ENCODE measurements at regions not wholly inside any gene's neighbourhood (a gene's known extent, or its start where the extent isn't known, plus 50 kb on each side); places are given as distances from the start of the nearest gene placed in this dataset.

DNA sequence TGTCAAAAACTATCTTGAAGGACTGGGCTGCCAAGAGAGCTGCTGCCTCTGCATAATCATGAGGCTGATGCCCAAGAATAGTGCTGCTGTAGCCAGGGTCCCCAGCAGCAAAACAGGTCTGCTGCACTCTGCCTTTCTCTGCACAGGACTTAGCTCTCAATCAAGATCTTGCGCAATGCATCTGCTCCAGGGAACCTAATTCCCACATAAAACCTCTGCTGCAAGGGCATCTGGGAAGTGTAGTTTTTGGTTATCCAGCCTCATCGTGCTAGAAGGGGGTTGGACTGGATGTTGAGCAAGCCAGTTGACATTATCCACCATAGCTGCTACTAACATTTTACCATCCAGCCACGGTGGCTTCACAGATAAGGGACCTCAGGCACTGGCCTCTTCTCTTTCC, 192.7 kb downstream of the C11orf91 start:
- H3K36me3 Mint-ChIP-seq: no peaks in the 10 kb centered on the region
- no peak overlapping the region for H3K4me3 Mint-ChIP-seq
- intact Hi-C loops (cut with micrococcal nuclease): loop anchor here in 1 of 2 donors (5.0 kb wide), 1 partner anchor 51 kb away; no protein-coding TSS in a partner anchor
- no peak overlapping the region for H3K4me3 ChIP-seq (replicated peaks in 1 of 3; ENCODE audit: low read depth in 2 of 3, low read length in 3 of 3)
- H3K9me3 Mint-ChIP-seq: peaks cover 0 to 2% (median 0%) of the 10 kb centered on the region in 7 donors
- no peak overlapping the region for H3K4me2 ChIP-seq (replicated peaks; ENCODE audit: extremely low read depth, low read length, poor library complexity, severe bottlenecking)
- no peaks in the 10 kb centered on the region for H3K27me3 ChIP-seq (ENCODE audit: control insufficient read depth in 2 of 2, insufficient read depth in 2 of 2, low read length in 2 of 2)
- no peak overlapping the region for H3K9ac ChIP-seq (ENCODE audit: insufficient read depth, low read length, poor library complexity, severe bottlenecking)
- no peak overlapping the region for H2AFZ ChIP-seq (ENCODE audit: insufficient read depth, low read depth, low read length, poor library complexity, severe bottlenecking)
- DNase-seq: no peak
- no peak overlapping the region for H3K27ac ChIP-seq (ENCODE audit: low read depth in 1 of 2, low read length in 2 of 2)
- no peaks in the 10 kb centered on the region for H3K9me3 ChIP-seq (replicated peaks in 1 of 2; ENCODE audit: control insufficient read depth in 1 of 2, insufficient read depth in 1 of 2, low read length in 2 of 2)
- H3K4me1 Mint-ChIP-seq: no peaks in the 10 kb centered on the region
- no CpG with 5 or more reads among the region's 3 CpGs for WGBS (ENCODE audit: insufficient coverage)
- no peak overlapping the region for H3K27ac Mint-ChIP-seq
- no peaks in the 10 kb centered on the region for H3K4me1 ChIP-seq (ENCODE audit: control insufficient read depth in 1 of 2, insufficient read depth in 2 of 2, low read length in 2 of 2)
- TF ChIP-seq, protein P1, sequence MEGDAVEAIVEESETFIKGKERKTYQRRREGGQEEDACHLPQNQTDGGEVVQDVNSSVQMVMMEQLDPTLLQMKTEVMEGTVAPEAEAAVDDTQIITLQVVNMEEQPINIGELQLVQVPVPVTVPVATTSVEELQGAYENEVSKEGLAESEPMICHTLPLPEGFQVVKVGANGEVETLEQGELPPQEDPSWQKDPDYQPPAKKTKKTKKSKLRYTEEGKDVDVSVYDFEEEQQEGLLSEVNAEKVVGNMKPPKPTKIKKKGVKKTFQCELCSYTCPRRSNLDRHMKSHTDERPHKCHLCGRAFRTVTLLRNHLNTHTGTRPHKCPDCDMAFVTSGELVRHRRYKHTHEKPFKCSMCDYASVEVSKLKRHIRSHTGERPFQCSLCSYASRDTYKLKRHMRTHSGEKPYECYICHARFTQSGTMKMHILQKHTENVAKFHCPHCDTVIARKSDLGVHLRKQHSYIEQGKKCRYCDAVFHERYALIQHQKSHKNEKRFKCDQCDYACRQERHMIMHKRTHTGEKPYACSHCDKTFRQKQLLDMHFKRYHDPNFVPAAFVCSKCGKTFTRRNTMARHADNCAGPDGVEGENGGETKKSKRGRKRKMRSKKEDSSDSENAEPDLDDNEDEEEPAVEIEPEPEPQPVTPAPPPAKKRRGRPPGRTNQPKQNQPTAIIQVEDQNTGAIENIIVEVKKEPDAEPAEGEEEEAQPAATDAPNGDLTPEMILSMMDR (IDR thresholded peaks at IDR 0.05): no peak
- no peaks in the 10 kb centered on the region for H4K20me1 ChIP-seq (ENCODE audit: insufficient read depth, low read length)
- no peaks in the 10 kb centered on the region for H3K79me2 ChIP-seq (ENCODE audit: insufficient read depth, low read length)
- H3K27me3 Mint-ChIP-seq (ENCODE audit: low read depth in 3 of 3): peaks cover 3 to 8% (median 5%) of the 10 kb centered on the region in 3 donors
- no peaks in the 10 kb centered on the region for H3K36me3 ChIP-seq (replicated peaks in 1 of 2; ENCODE audit: control insufficient read depth in 1 of 2, insufficient read depth in 2 of 2, low read length in 2 of 2)

DNA sequence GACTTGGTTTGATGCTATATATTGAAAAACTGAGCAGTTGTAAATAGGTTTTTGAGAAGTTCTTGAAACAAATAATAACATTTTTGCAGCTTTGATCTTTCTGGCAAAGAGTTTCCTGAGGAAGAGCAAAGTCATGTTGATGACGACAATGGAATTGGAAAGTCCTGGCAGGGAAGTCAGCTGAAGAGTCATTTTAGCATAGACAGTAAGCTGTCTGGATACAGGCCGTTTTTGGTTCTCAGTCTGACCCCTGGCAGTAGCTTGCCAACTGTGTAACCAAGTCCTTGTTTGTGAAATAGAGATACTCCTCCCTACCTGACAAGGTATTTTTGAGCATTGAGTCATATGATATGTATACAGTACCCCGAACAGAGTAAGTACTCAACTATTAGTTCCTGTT, 193.3 kb downstream of the C11orf91 start:
- Histone ChIP-seq H4K20me1 (ENCODE audit: insufficient read depth, low read length) (no peaks in the 10 kb centered on the region), H3K9ac (ENCODE audit: insufficient read depth, low read length, poor library complexity, severe bottlenecking) (no peak overlapping the region), H2AFZ (ENCODE audit: insufficient read depth, low read depth, low read length, poor library complexity, severe bottlenecking) (no peak overlapping the region), H3K4me3 (replicated peaks in 1 of 3; ENCODE audit: low read depth in 2 of 3, low read length in 3 of 3) (no peak overlapping the region), H3K27ac (ENCODE audit: low read depth in 1 of 2, low read length in 2 of 2) (no peak overlapping the region), H3K4me2 (replicated peaks; ENCODE audit: extremely low read depth, low read length, poor library complexity, severe bottlenecking) (no peak overlapping the region), H3K27me3 (ENCODE audit: control insufficient read depth in 2 of 2, insufficient read depth in 2 of 2, low read length in 2 of 2) (no peaks in the 10 kb centered on the region), H3K9me3 (replicated peaks in 1 of 2; ENCODE audit: control insufficient read depth in 1 of 2, insufficient read depth in 1 of 2, low read length in 2 of 2) (no peaks in the 10 kb centered on the region), H3K79me2 (ENCODE audit: insufficient read depth, low read length) (no peaks in the 10 kb centered on the region), H3K4me1 (ENCODE audit: control insufficient read depth in 1 of 2, insufficient read depth in 2 of 2, low read length in 2 of 2) (no peaks in the 10 kb centered on the region), H3K36me3 (replicated peaks in 1 of 2; ENCODE audit: control insufficient read depth in 1 of 2, insufficient read depth in 2 of 2, low read length in 2 of 2) (no peaks in the 10 kb centered on the region)
- H3K4me1 Mint-ChIP-seq: no peaks in the 10 kb centered on the region
- 67% methylated on average over 1 of the region's 3 CpGs for WGBS (ENCODE audit: insufficient coverage)
- no peak overlapping the region for H3K27ac Mint-ChIP-seq
- H3K4me3 Mint-ChIP-seq: no peak overlapping the region
- peaks cover 2 to 5% (median 3%) of the 10 kb centered on the region in 3 donors for H3K27me3 Mint-ChIP-seq (ENCODE audit: low read depth in 3 of 3)
- TF ChIP-seq, protein P1 (IDR thresholded peaks at IDR 0.05): no peak
- H3K36me3 Mint-ChIP-seq: no peaks in the 10 kb centered on the region
- peaks cover 0 to 2% (median 0%) of the 10 kb centered on the region in 7 donors for H3K9me3 Mint-ChIP-seq
- no peak for DNase-seq
- intact Hi-C loops (cut with micrococcal nuclease): loop anchor here in 1 of 2 donors (5.0 kb wide), 1 partner anchor 50 kb away; no protein-coding TSS in a partner anchor
